SK-N-SH treated with all-trans-retinoic acid at 6 μM for 48 hours (cell line): ENCODE measurements at regions not wholly inside any gene's neighbourhood (a gene's known extent, or its start where the extent isn't known, plus 50 kb on each side); places are given as distances from the start of the nearest gene placed in this dataset.

Experiments used
- ATAC-seq: fragments of 200-7000 bp; cut with Tn5 transposase; 3 replicates; pipeline ENCODE4 v1.9.1; 2020; ENCODE audit warnings: mild to moderate bottlenecking, moderate library complexity
- ARNTL ChIP-seq: fragments of 450-650 bp; formaldehyde crosslinking; IDR thresholded peaks from 2 replicates; pipeline ENCODE4 v1.5.0; 2020; ENCODE audit warnings: low read depth, mild to moderate bottlenecking, moderate library complexity, borderline replicate concordance
- BACH2 ChIP-seq: fragments of 250-450 bp; sonication (Bioruptor Pico); IDR thresholded peaks from 2 replicates; pipeline ENCODE4 v1.9.0; 2021; ENCODE audit warnings: mild to moderate bottlenecking, borderline replicate concordance
- CREB5 ChIP-seq: fragments of 250-450 bp; sonication (Bioruptor Pico); IDR thresholded peaks from 2 replicates; pipeline ENCODE4 v1.5.1; 2020; ENCODE audit warnings: low read depth, mild to moderate bottlenecking, moderate library complexity
- CSDC2 ChIP-seq: fragments of 250-450 bp; sonication (Bioruptor Pico); IDR thresholded peaks from 2 replicates; pipeline ENCODE4 v1.5.0; 2020; ENCODE audit warnings: mild to moderate bottlenecking, moderate library complexity
- CSRNP3 ChIP-seq: fragments of 250-450 bp; sonication (Bioruptor Pico); IDR thresholded peaks from 2 replicates; pipeline ENCODE4 v1.5.1; 2021; ENCODE audit warnings: mild to moderate bottlenecking, moderate library complexity
- ESRRG ChIP-seq: fragments of 250-450 bp; sonication (Bioruptor Pico); IDR thresholded peaks from 2 replicates; pipeline ENCODE4 v1.6.1; 2021; ENCODE audit warnings: mild to moderate bottlenecking
- GLIS3 ChIP-seq: fragments of 250-450 bp; sonication (Bioruptor Pico); IDR thresholded peaks from 2 replicates; pipeline ENCODE4 v1.5.0; 2020; ENCODE audit warnings: mild to moderate bottlenecking, moderate library complexity
- ISL1 ChIP-seq: fragments of 250-450 bp; sonication (Bioruptor Pico); IDR thresholded peaks from 2 replicates; pipeline ENCODE4 v2.1.2; 2022; ENCODE audit warnings: mild to moderate bottlenecking, moderate library complexity
- OSR1 ChIP-seq: fragments of 250-450 bp; sonication (Bioruptor Pico); IDR thresholded peaks from 2 replicates; pipeline ENCODE4 v1.8.0; 2022; ENCODE audit warnings: moderate library complexity, mild to moderate bottlenecking, inconsistent platforms
- PATZ1 ChIP-seq: fragments of 250-450 bp; sonication (Bioruptor Pico); IDR thresholded peaks from 2 replicates; pipeline ENCODE4 v1.8.0; 2020; ENCODE audit warnings: mild to moderate bottlenecking, moderate library complexity, borderline replicate concordance
- POU6F1 ChIP-seq: fragments of 250-450 bp; sonication (Bioruptor Pico); IDR thresholded peaks from 2 replicates; pipeline ENCODE4 v1.8.0; 2021; ENCODE audit warnings: low read depth, mild to moderate bottlenecking, moderate library complexity, borderline replicate concordance
- PPARA ChIP-seq: fragments of 250-450 bp; sonication (Bioruptor Pico); IDR thresholded peaks from 2 replicates; pipeline ENCODE4 v1.5.0; 2020; ENCODE audit warnings: mild to moderate bottlenecking, borderline replicate concordance
- RARB ChIP-seq: fragments of 250-450 bp; sonication (Bioruptor Pico); IDR thresholded peaks from 2 replicates; pipeline ENCODE4 v1.8.0; 2021; ENCODE audit warnings: mild to moderate bottlenecking, moderate library complexity
- TOX ChIP-seq: fragments of 250-450 bp; sonication (Bioruptor Pico); IDR thresholded peaks from 2 replicates; pipeline ENCODE4 v1.8.0; 2021; ENCODE audit warnings: mild to moderate bottlenecking, moderate library complexity, borderline replicate concordance
- TSHZ2 ChIP-seq: fragments of 250-450 bp; sonication (Bioruptor Pico); IDR thresholded peaks from 2 replicates; pipeline ENCODE4 v1.5.0; 2020; ENCODE audit warnings: mild to moderate bottlenecking, moderate library complexity
- ZC3H10 ChIP-seq: fragments of 250-450 bp; sonication (Bioruptor Pico); IDR thresholded peaks from 2 replicates; pipeline ENCODE4 v1.5.1; 2021; ENCODE audit warnings: mild to moderate bottlenecking, moderate library complexity
- ZFP3 ChIP-seq: fragments of 250-450 bp; sonication (Bioruptor Pico); IDR thresholded peaks from 2 replicates; pipeline ENCODE4 v1.5.0; 2020; ENCODE audit warnings: mild to moderate bottlenecking, moderate library complexity
- ZFP30 ChIP-seq: fragments of 450-650 bp; formaldehyde crosslinking; IDR thresholded peaks from 2 replicates; pipeline ENCODE4 v1.5.0; 2022; ENCODE audit warnings: mild to moderate bottlenecking, moderate library complexity
- ZNF565 ChIP-seq: fragments of 450-650 bp; formaldehyde crosslinking; conservative IDR thresholded peaks from 2 replicates; pipeline ENCODE4 v1.5.0; 2020; ENCODE audit warnings: low read depth, mild to moderate bottlenecking, moderate library complexity
- ZNF70 ChIP-seq: fragments of 450-650 bp; formaldehyde crosslinking; IDR thresholded peaks from 2 replicates; pipeline ENCODE4 v1.5.0; 2020; ENCODE audit warnings: mild to moderate bottlenecking, moderate library complexity

GRCh38 chr3:193885832-193886231 is 250.1 kb upstream of the HES1 start:
- no peak for ATAC-seq
- TF ChIP-seq TOX (CRISPR knock-in tag) (no peak), GLIS3 (CRISPR knock-in tag) (no peak), ZNF70 (CRISPR knock-in tag) (no peak), CSDC2 (CRISPR knock-in tag) (no peak), ESRRG (no peak), TSHZ2 (CRISPR knock-in tag) (no peak)

GRCh38 chr3:193890016-193890897 is 245.7 kb upstream of the HES1 start:
- TF ChIP-seq CSRNP3 (CRISPR knock-in tag): no peak
- TF ChIP-seq RARB (CRISPR knock-in tag): no peak
- no peak for TF ChIP-seq GLIS3 (CRISPR knock-in tag)
- ATAC-seq: no peak

GRCh38 chr3:193894121-193894863 is 241.7 kb upstream of the HES1 start:
- TF ChIP-seq ISL1 (CRISPR knock-in tag) (no peak), ZNF70 (CRISPR knock-in tag) (no peak)
- ATAC-seq: no peak

- no peak for ATAC-seq
- TF ChIP-seq OSR1 (CRISPR knock-in tag): no peak
- no peak for TF ChIP-seq CSRNP3 (CRISPR knock-in tag)
- TF ChIP-seq PPARA: no peak
- TF ChIP-seq PATZ1 (CRISPR knock-in tag): no peak
- no peak for TF ChIP-seq TSHZ2 (CRISPR knock-in tag)
- TF ChIP-seq CREB5 (CRISPR knock-in tag): no peak
- no peak for TF ChIP-seq ZNF565 (CRISPR knock-in tag)
- TF ChIP-seq BACH2 (CRISPR knock-in tag): no peak
- no peak for TF ChIP-seq CSDC2 (CRISPR knock-in tag)
- no peak for TF ChIP-seq ZFP3 (CRISPR knock-in tag)
- TF ChIP-seq ZC3H10: no peak
- TF ChIP-seq GLIS3 (CRISPR knock-in tag): no peak
- no peak for TF ChIP-seq ISL1 (CRISPR knock-in tag)
- no peak for TF ChIP-seq ARNTL (CRISPR knock-in tag)
- TF ChIP-seq ZFP30: no peak
- TF ChIP-seq POU6F1 (CRISPR knock-in tag): no peak
Measured at GRCh38 chr3:193895409-193895808, 240.5 kb upstream of the HES1 start.
